GDM1 (cell line): ENCODE measurements at regions not wholly inside any gene's neighbourhood (a gene's known extent, or its start where the extent isn't known, plus 50 kb on each side); places are given as distances from the start of the nearest gene placed in this dataset.
"Not testable (repeated sequence)": the region's sequence is repeated elsewhere in the genome, so short reads cannot be mapped to it uniquely, and the experiment has no call there.

Experiments
- DNase-seq: peaks from one replicate; lab custom pipeline; 2025; lab: John Stamatoyannopoulos, UW

DNA sequence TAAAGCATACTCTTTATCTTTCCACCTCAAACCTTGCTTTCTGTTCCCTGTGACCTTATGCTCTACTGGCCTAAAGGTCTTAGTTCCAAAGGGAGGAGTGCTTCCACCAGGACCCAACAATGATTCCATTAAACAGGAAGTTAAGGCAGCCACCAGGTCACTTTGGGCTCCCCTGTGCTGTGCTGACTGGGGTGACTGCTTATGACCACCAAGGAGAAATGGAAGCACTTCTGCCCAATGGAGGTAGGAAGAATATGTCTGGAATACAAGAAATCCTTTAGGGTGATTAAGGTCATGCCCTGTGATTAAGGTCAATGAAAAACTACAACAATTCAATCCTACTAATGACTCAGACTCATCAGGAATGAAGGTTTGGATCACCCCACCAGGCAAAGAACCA is 233.8 kb upstream of the CDH11 start:
- no peak for DNase-seq

DNA sequence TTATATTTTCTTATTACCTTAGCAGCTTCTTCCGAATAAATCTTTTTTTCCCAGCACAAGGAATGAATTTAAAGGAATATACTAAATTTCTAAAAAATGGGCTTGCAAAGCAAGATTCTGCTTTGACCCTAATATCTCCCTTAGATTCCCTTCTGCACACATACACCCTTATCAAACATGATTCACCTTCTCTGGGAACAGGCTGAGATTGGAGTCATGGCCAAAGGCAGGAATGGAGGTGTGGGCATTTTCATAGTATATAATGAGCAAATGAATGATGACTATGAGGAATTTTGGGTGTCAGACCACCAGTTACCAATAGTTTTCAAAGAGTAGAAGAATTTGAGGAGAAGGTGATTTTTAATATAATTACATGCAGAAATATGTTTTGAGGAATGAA is 231.3 kb upstream of the CDH11 start:
- no peak for DNase-seq

DNA sequence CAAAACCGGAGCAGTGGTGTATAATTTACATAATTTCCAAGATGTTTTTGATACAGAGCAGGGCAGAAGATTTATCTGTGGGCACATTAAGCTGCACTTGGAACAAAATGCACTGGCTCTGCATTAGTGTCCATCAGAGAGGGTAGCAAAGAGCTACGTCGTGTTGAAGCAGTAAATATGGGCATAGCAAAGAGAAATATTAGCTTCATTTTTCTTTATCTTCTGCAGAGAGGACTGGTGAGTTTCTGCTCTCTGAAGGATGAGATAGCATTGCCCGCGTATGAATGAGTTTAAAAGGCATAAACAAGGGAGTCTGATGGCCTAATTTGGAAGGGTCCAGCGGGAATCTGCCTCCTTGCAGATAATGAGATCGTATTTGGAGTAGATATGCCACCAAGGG is 227.8 kb upstream of the CDH11 start:
- no peak for DNase-seq

DNA sequence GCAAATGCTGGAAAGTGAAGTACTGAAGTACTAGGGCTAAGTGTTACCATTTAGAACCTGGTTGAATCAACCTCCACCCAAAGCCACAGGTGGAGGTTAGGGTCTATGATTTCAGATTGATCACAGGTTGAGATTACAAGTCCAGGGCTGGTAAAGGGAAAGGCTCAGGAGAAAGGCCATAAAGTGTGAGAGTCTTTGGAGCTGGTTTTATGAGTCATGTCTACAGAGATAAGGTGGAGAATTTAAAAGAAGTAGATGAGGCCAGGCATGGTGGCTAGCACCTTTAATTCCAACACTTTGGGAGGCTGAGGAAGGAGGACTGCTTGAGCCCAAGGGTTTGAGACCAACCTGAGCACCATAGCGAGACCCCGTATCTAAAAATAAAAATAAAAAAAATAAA is 221.7 kb upstream of the CDH11 start:
- no peak for DNase-seq

DNA sequence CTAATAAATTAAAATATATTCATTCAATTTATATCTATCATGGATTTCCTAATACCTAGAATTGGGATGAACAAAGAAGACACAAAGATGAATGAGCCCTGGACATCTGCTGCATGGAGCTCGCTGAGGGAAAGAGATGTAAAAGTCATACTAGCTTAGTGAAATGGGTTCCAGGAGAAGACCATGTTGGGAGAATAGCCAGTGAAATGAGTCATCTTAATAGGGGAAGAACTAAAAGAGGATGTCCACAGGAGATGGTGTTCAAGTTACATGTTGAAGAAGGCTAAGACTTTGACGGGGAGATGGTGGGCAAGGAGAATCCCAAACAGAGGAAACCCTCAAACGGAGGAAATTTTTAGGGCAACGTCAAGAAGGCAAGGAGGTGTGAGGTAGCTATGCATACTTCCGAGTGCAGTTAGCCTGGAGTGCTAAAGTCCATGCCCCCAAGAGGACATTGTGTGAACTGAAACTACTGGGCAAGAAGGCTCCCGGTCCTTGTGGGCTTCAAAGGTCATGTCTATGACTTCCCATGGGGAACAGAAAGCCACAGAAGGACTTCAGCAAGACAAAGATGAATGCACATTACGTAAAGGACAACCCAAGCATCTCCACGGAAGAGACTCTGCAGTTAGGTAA is 220.5 kb upstream of the CDH11 start:
- no peak for DNase-seq

DNA sequence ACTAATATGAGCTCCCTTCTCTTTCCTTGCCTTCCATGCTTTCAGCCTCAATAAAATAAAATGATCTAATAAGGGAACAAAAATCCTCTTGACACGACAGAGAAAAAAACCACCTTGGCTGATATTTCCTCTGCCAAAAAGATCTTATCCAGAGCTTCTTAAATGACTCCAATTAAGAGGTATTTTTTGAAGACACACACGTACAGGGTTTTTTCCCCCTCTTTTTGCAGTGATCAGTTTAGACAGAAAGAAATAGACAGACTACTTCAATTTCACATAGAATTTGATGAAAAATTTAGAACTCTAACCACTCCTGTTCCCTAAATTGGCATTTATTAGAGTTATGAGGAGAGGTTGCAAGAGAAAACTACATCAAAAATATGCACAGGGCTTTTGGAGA is 217.2 kb upstream of the CDH11 start:
- no peak for DNase-seq

DNA sequence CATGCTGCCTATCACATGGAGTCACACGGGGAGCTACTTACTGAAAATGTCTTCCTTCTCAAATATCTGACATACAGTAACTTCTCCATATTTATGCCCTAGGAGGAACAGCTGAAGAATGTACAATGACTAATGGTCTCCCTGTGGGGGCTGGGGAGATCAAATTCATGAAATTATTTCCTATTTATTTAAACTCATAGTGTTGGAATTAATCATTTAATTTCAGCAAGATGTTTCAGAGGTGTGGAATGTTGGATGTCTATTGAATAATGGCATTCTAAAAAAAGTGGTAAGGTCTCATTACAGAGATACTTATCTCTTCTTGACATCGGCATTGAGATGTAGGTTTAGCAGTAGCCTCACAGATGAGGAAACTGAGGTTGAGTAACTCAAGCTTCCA is 214.3 kb upstream of the CDH11 start:
- no peak for DNase-seq

DNA sequence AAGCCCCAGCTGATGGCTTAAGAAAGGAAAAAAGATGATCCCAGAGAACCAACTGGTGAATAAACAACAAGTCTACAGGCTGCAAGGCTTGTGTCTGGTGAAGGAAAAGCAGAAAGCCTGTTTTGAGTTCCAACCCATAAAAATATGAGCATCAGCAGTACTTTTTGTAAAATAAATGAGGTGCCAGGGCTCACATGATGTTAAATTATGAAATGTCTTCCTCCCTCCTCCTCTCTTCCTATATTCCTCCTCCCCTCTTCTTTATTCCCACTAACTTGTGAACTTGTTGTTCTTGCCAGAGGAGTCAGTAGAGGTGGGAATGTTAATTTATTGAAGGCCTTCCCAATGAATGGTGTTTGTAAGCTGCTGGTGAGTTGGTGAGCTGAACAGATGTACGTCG is 212.2 kb upstream of the CDH11 start:
- no peak for DNase-seq

DNA sequence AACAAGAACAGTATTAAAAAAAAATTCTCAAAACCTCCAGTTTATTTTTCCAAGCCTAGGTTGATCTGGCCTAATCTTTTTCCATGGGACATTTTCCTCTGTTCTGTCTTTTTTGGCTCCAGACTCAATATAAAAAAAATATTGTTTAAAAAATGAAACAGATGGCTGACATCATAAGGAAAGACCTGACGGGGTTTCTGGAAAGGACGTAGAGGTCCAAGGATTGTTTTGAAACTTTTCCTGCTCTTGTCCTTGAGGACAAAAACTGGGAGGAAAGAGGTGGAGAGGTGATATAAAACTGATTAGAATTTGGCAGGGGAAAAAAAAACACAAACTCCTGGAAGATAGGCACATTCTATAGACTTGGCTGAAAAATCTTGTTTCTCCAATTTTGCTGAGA is 211.4 kb upstream of the CDH11 start:
- no peak for DNase-seq

DNA sequence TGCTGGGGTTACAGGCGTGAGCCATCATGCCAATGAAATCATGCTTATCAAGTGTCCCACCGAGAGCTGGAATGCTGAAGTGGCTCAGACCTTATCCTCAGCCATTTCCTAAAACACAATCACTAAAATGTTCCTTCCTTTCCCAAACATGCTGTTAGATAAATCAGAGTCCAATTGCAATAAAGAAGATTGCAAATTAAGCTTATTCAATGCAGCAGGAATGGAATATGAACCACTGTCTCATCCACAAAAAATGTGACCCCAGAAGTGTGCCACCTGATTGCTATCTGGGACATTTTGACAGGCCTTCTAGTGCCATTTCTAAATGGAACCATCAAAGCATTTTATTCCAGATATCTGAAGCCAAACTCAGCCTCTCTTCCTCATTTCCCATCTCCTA is 205.5 kb upstream of the CDH11 start:
- no peak for DNase-seq

DNA sequence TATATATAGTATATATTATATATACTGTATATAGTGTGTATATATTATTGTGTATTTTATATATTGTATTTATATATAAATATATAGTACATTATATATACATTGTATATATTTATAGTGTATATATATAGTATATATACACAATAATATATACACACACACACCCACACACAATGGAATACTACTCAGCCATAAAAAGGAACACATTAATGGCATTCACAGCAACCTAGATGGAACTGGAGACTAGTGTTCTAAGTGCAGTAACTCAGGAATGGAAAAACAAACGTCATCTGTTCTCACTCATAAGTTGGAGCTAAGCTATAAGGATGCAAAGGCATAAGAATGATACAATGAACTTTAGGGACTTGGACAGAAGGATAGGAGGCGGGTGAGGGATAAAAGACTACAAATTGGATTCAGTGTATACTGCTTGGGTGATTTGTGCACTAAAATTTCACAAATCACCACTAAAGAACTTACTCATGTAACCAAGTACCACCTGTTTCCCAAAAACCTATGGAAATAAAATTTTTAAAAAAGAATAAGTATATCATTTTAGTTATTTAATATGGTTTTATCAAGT is 201.9 kb upstream of the CDH11 start:
- no peak for DNase-seq

DNA sequence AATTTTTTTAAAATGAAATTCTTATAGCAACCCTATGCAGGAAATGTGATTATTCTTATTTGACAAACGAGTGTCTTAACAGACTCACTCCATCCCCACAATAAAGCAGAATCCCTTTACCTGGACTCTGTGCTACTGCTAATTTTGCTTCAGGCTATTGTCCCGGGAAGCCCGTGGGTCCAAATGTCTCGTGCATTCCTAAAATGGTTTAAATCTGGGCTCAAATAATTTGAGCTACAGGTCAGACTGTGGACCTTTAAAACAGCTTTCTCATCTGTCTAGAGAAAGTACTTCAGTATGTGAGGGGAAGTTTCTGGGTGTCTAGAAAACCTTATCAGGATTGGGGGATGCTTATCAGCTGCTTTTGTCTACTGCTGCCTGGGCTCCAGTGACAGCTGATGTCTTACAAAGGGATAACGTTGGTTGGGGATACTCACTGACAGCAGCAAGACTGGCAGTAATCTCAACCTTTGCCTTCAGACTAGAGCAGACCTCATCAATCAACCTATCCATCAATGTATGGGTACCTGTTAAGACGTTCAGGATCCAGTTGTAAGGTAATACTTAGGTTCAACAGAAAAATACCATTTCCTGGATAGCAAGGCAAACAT is 197.9 kb upstream of the CDH11 start:
- no peak for DNase-seq

DNA sequence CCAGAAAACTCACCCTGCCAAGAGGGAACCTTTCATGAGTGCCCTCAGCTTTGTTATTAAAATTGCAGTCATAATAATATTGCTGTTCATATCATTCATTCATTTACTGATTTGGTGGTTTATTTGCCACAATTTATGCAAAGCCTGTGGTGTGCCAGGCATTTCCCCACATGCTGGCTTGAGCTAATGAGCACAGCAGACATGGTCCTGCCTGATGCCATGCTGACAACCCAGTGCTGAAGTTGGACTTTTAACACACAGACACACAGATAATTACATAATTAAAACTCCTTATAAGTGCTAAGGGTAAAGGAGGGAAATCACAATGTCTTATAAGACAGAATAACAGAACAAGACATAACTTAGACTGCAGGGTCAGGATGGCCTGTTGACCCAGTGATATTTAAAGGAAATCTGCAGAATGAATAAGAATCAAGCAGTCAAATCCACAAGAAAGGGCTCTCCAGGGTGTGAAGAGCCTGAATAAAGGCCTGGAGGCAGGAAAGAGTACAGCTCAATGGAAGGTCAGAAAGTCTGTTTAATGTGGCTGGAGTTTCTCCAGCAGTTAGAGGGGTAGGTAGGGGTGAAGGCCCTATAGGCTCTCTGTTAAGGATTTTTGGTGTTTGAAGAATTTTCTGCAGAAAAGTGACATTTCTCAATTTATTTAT is 196.9 kb upstream of the CDH11 start:
- DNase-seq = no peak

DNA sequence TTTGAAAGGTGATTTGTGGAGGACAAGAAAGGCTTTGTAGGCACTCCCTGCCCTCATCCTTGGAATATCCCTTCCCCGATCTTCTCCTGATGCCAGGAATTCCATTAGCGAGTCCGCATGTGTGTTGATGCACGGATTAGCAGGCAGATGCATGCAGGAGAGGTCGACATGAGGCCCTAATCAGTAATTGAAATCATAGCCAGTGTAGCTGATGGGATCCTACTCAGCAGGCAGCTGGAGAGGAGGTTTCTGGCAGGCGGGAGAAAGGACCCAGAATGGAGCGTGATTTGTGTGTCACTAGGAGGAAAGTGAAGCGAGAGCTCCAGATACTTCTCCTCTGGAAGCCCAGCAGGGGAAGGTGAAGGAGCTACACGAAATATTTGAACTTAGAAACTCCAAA is 196.3 kb upstream of the CDH11 start:
- no peak for DNase-seq

DNA sequence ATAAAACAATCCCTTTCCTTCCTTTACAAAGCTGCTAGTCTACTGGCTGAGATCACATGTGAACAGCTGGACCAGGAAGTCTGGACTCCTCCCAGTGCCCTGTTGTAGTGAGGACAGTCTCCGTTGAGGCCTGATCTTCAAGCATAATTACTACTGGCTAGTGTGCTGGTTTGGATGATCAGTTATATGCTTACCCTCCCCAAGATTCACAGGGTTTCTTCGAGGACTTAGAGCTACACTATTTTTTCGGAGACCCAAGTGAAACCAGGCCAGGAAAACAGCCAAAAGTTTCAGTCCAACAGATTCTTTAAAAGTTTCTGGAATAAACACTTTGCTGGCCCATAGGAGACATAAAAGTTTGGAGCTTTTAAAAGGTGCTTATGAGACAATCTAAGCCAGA is 194.9 kb upstream of the CDH11 start:
- DNase-seq = no peak

DNA sequence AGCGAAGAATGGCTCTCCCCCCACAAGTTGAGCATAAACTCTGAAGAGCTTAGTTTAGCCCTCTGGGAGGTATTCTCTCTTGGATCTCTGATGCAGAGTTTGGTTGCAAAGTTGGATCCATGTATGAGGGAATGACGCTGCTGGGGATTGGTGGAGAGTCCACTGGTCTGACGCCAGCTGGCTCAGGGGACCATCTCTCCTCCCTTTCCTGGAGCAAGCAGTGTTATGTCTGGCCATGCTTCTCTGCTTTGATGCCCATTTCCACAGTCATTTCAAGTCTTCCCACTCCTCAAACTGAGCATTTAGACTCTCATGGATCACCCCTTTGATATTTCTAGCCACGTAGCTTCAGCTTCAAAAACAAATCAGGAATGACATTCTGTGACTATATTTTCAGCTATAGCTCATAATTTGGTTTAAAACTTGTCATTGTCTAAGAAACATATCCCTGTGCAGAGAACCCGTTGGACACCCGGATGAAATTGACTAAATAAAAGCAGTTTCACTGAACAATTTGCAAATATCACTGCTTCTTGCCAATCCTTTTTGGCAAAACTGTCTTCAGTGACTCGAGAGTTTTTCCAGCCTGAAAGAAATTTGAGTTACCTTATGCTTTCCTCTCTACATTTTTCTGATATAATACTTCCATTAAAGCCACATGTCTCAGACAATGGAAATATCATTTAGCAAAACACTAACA is 193.4 kb upstream of the CDH11 start:
- DNase-seq = no peak

DNA sequence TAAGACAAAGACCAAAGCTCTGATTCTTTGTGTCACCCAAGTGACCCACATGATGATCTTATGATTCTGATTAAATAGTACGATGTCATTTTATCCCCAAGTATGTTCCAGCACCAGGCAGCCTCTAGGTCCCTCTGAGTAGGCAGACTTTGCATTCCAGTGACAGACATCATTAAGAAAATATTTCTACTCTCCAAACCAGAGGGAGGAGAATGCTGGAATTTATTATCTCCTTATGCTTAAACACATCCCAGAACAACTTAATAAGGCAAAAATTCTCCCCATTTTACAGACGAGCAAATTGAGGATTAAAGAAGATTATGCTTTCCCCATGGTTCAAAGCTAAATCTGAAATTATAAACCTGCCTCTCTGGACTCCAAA is 192.8 kb upstream of the CDH11 start:
- no peak for DNase-seq

DNA sequence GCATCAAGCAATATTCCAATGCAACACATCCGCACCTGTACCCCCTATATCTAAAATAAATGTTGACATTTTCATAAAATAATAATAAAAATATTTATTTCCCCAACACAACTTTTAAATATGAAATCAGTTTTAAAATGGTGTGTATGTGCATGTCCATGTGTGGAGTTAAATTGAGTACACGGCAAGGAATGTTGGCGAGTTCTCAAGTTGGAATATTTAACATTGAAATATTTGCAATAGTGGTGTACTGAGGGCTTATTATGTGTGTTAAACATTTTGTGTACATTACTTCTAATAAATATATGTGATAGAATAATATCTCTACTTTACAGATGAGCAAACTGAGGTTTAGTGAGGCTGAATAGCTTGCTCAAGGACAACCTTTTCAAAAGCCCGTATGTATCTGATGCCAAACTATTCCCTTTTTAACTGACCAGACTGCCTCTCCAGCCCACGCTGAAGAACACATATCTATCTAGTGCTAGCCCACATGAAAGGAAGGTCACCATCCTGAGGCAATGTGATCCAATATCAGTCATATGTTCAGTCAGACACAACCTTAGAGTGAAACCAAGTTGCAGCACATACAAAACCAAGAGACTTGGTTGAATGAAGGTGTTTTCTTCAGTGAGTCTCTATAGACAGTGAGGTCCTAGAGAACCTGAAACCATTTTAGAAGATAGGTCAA is 192.2 kb upstream of the CDH11 start:
- no peak for DNase-seq

DNA sequence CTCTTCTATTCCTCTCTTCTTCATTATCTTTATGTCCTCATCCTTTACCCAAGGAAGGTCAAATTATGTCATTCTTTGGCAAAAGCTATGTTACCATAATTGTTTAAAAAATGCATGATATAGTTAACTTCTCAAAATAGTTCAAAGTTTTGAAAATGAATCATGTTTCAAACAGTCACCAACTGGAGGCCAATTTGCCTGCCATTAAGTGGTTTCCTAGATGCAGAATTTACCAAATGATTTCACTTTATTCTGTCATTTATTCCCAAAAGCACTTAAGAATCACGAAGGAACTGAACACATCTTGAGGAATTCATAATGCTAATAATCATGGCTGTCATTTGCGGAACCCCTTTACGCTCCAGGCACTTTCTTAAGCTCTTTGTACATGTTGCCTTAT is 190.9 kb upstream of the CDH11 start:
- no peak for DNase-seq

DNA sequence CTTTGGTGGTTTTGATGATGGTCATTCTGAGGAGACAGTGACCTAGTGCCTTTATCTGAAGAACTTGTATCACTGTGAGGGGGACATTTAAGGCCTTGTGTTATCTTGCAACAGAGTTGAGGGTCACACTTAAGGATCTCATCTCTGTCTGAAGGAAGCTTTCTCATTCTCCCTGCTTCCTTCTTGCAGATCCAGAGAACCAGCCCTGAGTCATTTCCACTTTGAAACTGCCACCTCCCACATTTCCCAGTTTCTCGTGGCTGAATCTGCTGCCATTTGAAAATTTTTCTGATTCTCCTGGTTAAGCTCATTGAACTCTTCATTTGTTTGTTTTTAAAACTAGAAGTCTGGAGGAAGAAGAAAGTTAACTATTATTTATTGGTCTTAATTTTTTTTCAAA is 190.2 kb upstream of the CDH11 start:
- no peak for DNase-seq

DNA sequence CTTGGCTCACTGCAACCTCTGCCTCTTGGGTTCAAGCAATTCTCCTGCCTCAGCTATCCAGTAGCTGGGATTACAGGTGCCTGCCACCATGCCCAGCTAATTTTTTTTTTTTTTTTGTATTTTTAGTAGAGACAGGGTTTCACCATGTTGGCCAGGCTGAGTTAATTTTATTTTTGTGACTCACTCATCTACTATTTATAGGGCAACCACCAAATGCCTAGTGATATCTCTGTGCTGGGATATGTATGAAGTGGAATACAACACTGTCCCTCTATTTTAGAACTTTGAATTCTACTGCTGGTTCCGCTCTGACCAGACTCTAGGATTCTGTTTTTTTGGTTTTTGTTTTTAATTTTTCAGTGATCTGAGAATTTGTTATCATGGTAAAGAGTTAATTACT is 188.6 kb upstream of the CDH11 start:
- not testable (repeated sequence) for DNase-seq

DNA sequence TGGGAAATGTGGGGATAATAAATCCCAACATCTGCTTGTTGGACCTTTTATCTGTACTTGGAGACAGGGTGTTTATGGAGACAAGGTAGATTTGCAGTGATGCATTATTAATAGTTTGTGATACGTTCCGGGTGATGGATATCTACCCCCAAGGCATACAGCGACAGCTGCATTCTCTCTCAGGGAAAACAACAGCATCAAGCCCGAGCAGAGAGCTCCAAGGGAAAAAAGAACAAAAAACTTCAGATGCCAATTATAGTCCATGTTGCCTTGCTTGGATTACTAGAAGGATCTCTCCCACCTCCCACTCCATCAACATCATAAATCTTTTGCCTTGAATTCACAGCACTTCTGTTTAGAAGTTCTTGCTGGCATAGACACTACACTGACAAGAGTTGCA is 187.5 kb upstream of the CDH11 start:
- DNase-seq = no peak
